ENCODE measurements at regions not wholly inside any gene's neighbourhood (a gene's known extent, or its start where the extent isn't known, plus 50 kb on each side); places are given as distances from the start of the nearest gene placed in this dataset.

DNA sequence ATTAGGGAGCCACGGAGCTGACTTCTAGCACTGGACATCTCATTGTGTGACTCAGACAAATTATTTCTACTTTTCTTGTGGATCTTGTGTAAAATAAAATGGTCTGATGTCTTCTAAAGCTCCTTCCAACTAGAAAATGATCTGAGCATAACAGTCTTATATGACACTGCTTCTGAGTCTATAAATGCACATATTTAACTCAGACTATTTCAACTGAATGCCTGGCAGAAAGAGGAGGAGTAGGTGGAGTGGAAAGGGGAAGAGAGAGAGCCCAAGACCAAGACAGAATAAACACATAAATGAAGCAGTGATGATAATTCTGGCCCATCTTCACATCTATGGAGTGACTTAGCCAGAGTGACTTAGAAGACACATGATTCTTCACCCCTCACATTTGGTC, 162.3 kb upstream of the PDZRN3 start (continued):
- TF ChIP-seq, protein P1, sequence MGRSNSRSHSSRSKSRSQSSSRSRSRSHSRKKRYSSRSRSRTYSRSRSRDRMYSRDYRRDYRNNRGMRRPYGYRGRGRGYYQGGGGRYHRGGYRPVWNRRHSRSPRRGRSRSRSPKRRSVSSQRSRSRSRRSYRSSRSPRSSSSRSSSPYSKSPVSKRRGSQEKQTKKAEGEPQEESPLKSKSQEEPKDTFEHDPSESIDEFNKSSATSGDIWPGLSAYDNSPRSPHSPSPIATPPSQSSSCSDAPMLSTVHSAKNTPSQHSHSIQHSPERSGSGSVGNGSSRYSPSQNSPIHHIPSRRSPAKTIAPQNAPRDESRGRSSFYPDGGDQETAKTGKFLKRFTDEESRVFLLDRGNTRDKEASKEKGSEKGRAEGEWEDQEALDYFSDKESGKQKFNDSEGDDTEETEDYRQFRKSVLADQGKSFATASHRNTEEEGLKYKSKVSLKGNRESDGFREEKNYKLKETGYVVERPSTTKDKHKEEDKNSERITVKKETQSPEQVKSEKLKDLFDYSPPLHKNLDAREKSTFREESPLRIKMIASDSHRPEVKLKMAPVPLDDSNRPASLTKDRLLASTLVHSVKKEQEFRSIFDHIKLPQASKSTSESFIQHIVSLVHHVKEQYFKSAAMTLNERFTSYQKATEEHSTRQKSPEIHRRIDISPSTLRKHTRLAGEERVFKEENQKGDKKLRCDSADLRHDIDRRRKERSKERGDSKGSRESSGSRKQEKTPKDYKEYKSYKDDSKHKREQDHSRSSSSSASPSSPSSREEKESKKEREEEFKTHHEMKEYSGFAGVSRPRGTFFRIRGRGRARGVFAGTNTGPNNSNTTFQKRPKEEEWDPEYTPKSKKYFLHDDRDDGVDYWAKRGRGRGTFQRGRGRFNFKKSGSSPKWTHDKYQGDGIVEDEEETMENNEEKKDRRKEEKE (IDR thresholded peaks at IDR 0.05), result no peak
- TF ChIP-seq, protein P2, sequence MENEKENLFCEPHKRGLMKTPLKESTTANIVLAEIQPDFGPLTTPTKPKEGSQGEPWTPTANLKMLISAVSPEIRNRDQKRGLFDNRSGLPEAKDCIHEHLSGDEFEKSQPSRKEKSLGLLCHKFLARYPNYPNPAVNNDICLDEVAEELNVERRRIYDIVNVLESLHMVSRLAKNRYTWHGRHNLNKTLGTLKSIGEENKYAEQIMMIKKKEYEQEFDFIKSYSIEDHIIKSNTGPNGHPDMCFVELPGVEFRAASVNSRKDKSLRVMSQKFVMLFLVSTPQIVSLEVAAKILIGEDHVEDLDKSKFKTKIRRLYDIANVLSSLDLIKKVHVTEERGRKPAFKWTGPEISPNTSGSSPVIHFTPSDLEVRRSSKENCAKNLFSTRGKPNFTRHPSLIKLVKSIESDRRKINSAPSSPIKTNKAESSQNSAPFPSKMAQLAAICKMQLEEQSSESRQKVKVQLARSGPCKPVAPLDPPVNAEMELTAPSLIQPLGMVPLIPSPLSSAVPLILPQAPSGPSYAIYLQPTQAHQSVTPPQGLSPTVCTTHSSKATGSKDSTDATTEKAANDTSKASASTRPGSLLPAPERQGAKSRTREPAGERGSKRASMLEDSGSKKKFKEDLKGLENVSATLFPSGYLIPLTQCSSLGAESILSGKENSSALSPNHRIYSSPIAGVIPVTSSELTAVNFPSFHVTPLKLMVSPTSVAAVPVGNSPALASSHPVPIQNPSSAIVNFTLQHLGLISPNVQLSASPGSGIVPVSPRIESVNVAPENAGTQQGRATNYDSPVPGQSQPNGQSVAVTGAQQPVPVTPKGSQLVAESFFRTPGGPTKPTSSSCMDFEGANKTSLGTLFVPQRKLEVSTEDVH (IDR thresholded peaks at IDR 0.05; ENCODE audit: low read depth, partially characterized antibody), result no peak
- no peak for TF ChIP-seq TARDBP (IDR thresholded peaks at IDR 0.05; ENCODE audit: borderline replicate concordance)
- no peak for TF ChIP-seq GATAD2B (conservative IDR thresholded peaks at IDR 0.05; ENCODE audit: low read depth)
- no peak for TF ChIP-seq SUPT20H (IDR thresholded peaks at IDR 0.05; ENCODE audit: borderline replicate concordance, control insufficient read depth, low read depth, low read length)
- TF ChIP-seq, protein P3, sequence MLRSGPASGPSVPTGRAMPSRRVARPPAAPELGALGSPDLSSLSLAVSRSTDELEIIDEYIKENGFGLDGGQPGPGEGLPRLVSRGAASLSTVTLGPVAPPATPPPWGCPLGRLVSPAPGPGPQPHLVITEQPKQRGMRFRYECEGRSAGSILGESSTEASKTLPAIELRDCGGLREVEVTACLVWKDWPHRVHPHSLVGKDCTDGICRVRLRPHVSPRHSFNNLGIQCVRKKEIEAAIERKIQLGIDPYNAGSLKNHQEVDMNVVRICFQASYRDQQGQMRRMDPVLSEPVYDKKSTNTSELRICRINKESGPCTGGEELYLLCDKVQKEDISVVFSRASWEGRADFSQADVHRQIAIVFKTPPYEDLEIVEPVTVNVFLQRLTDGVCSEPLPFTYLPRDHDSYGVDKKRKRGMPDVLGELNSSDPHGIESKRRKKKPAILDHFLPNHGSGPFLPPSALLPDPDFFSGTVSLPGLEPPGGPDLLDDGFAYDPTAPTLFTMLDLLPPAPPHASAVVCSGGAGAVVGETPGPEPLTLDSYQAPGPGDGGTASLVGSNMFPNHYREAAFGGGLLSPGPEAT (IDR thresholded peaks at IDR 0.05; ENCODE audit: low read depth), result no peak

Measured in GM12878 (cell line).